ENCODE measurements at regions not wholly inside any gene's neighbourhood (a gene's known extent, or its start where the extent isn't known, plus 50 kb on each side); places are given as distances from the start of the nearest gene placed in this dataset.

- TF ChIP-seq, protein P1, sequence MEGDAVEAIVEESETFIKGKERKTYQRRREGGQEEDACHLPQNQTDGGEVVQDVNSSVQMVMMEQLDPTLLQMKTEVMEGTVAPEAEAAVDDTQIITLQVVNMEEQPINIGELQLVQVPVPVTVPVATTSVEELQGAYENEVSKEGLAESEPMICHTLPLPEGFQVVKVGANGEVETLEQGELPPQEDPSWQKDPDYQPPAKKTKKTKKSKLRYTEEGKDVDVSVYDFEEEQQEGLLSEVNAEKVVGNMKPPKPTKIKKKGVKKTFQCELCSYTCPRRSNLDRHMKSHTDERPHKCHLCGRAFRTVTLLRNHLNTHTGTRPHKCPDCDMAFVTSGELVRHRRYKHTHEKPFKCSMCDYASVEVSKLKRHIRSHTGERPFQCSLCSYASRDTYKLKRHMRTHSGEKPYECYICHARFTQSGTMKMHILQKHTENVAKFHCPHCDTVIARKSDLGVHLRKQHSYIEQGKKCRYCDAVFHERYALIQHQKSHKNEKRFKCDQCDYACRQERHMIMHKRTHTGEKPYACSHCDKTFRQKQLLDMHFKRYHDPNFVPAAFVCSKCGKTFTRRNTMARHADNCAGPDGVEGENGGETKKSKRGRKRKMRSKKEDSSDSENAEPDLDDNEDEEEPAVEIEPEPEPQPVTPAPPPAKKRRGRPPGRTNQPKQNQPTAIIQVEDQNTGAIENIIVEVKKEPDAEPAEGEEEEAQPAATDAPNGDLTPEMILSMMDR (IDR thresholded peaks at IDR 0.05 in 2 of 3, conservative IDR thresholded peaks at IDR 0.05 in 1 of 3; ENCODE audit: control insufficient read depth in 2 of 3, extremely low read depth in 1 of 3, insufficient read depth in 1 of 3, low read depth in 3 of 3, low read length in 3 of 3) = no peak
- TF ChIP-seq TCF12 (IDR thresholded peaks at IDR 0.05; ENCODE audit: low read depth, low read length) = no peak
- TF ChIP-seq, protein P2, sequence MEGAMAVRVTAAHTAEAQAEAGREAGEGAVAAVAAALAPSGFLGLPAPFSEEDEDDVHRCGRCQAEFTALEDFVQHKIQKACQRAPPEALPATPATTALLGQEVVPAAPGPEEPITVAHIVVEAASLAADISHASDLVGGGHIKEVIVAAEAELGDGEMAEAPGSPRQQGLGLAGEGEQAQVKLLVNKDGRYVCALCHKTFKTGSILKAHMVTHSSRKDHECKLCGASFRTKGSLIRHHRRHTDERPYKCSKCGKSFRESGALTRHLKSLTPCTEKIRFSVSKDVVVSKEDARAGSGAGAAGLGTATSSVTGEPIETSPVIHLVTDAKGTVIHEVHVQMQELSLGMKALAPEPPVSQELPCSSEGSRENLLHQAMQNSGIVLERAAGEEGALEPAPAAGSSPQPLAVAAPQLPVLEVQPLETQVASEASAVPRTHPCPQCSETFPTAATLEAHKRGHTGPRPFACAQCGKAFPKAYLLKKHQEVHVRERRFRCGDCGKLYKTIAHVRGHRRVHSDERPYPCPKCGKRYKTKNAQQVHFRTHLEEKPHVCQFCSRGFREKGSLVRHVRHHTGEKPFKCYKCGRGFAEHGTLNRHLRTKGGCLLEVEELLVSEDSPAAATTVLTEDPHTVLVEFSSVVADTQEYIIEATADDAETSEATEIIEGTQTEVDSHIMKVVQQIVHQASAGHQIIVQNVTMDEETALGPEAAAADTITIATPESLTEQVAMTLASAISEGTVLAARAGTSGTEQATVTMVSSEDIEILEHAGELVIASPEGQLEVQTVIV (IDR thresholded peaks at IDR 0.05; ENCODE audit: borderline replicate concordance, partially characterized antibody) = no peak
Measured at GRCh38 chr12:22765421-22766130, 140.6 kb downstream of the ETNK1 start (continued).

- no peak overlapping the region for H2AFZ ChIP-seq (ENCODE audit: control insufficient read depth, low read depth, low read length)
- H3K27me3 ChIP-seq (replicated peaks in 1 of 2; ENCODE audit: control insufficient read depth in 2 of 2, insufficient read depth in 2 of 2, low read length in 1 of 2) = no peaks in the 10 kb centered on the region
- H3K4me2 ChIP-seq (ENCODE audit: control insufficient read depth, insufficient read depth) = no peak overlapping the region
- no peak overlapping the region for H3K9ac ChIP-seq (ENCODE audit: control insufficient read depth, insufficient read depth, low read length)
- no peaks in the 10 kb centered on the region for H3K79me2 ChIP-seq (ENCODE audit: control insufficient read depth, insufficient read depth, low read length)
- TF ChIP-seq DPF2 (IDR thresholded peaks at IDR 0.05) (no peak), NR2C2 (IDR thresholded peaks at IDR 0.05; ENCODE audit: borderline replicate concordance, control insufficient read depth, insufficient read length, low read depth) (no peak), CBX5 (IDR thresholded peaks at IDR 0.05; ENCODE audit: low read depth) (no peak), NR2C1 (IDR thresholded peaks at IDR 0.05) (no peak), ESRRA (IDR thresholded peaks at IDR 0.05; ENCODE audit: low read length) (no peak)
- ATAC-seq (no peak), DNase-seq (ENCODE audit: low read depth, low spot score) (no peak), FAIRE-seq (no peak)
- ChIA-PET CTCF (no interaction called here), RAD21 (ENCODE audit: unreplicated experiment) (no interaction called here), POLR2A (no interaction called here), SMC1A (ENCODE audit: uncharacterized antibody, unreplicated experiment) (interaction anchor here (0.6 kb wide), 1 partner anchor 907 kb away, joined by 3 read pairs; no protein-coding TSS in a partner anchor)
- no peaks in the 10 kb centered on the region for H4K20me1 ChIP-seq (ENCODE audit: control insufficient read depth, insufficient read depth)
- no peak overlapping the region for H3K27ac ChIP-seq (ENCODE audit: control insufficient read depth, insufficient read depth)
- in situ Hi-C loops (cut with MboI) = no loop called here
- no peaks in the 10 kb centered on the region for H3K9me3 ChIP-seq (replicated peaks; ENCODE audit: control insufficient read depth, insufficient read depth, low read length)
- intact Hi-C loops (cut with micrococcal nuclease; ENCODE audit: unreplicated experiment) = no loop called here
- H3K4me1 ChIP-seq (ENCODE audit: control insufficient read depth, insufficient read depth, low read length) = no peaks in the 10 kb centered on the region
- no peak overlapping the region for H3K4me3 ChIP-seq
- H3K36me3 ChIP-seq (ENCODE audit: control insufficient read depth in 2 of 2, insufficient read depth in 2 of 2, low read length in 1 of 2) = no peaks in the 10 kb centered on the region
- 50% methylated on average over 7 of the region's 7 CpGs for WGBS (ENCODE audit: insufficient coverage, insufficient replicate concordance, low lambda C conversion rate, missing lambda C conversion rate)
- no TSS peak for BruUV-seq (replicated peaks)
Measured at GRCh38 chr12:22766911-22767420, 142.0 kb downstream of the ETNK1 start.
